ENCODE measurements at regions not wholly inside any gene's neighbourhood (a gene's known extent, or its start where the extent isn't known, plus 50 kb on each side); places are given as distances from the start of the nearest gene placed in this dataset.

- Histone ChIP-seq H3K79me2 (ENCODE audit: low read length) (no peaks in the 10 kb centered on the region), H3K27me3 (replicated peaks; ENCODE audit: insufficient read depth, low read length) (no peaks in the 10 kb centered on the region), H3K4me3 (ENCODE audit: low read length) (no peak overlapping the region), H3K36me3 (replicated peaks; ENCODE audit: insufficient read depth, low read length) (no peaks in the 10 kb centered on the region), H3K9ac (ENCODE audit: low read length) (no peak overlapping the region), H3K27ac (ENCODE audit: low read length) (no peak overlapping the region), H3F3A (ENCODE audit: insufficient read depth, low read length) (no peaks in the 10 kb centered on the region), H3K4me2 (ENCODE audit: low read depth, low read length) (no peak overlapping the region), H3K4me1 (ENCODE audit: low read length) (no peaks in the 10 kb centered on the region), H4K20me1 (ENCODE audit: insufficient read depth, low read length) (no peaks in the 10 kb centered on the region), H3K9me3 (replicated peaks; ENCODE audit: insufficient read depth, low read length) (no peaks in the 10 kb centered on the region), H2AFZ (ENCODE audit: low read length) (no peak overlapping the region), H3K9me2 (replicated peaks; ENCODE audit: insufficient read depth, low read length) (no peaks in the 10 kb centered on the region)
- TF ChIP-seq CTCF (IDR thresholded peaks at IDR 0.05; ENCODE audit: low read length) (no peak), EZH2 (optimal IDR thresholded peaks at IDR 0.05; ENCODE audit: low read depth, low read length) (no peak), EZH2phosphoT487 (IDR thresholded peaks at IDR 0.05; ENCODE audit: low read length) (no peak)
- no peak for DNase-seq
Measured at GRCh38 chr6:85192186-85192585, 257.7 kb upstream of the NT5E start.

- DNase-seq, result no peak
- no peaks in the 10 kb centered on the region for H3K79me2 ChIP-seq (ENCODE audit: low read length)
- H3K4me3 ChIP-seq (ENCODE audit: low read length), result no peak overlapping the region
- H3K4me2 ChIP-seq (ENCODE audit: low read depth, low read length), result no peak overlapping the region
- no peaks in the 10 kb centered on the region for H4K20me1 ChIP-seq (ENCODE audit: insufficient read depth, low read length)
- no peaks in the 10 kb centered on the region for H3K9me2 ChIP-seq (replicated peaks; ENCODE audit: insufficient read depth, low read length)
- no peaks in the 10 kb centered on the region for H3K27me3 ChIP-seq (replicated peaks; ENCODE audit: insufficient read depth, low read length)
- no peak overlapping the region for H3K9ac ChIP-seq (ENCODE audit: low read length)
- no peaks in the 10 kb centered on the region for H3K36me3 ChIP-seq (replicated peaks; ENCODE audit: insufficient read depth, low read length)
- TF ChIP-seq CTCF (IDR thresholded peaks at IDR 0.05; ENCODE audit: low read length) (no peak), EZH2phosphoT487 (IDR thresholded peaks at IDR 0.05; ENCODE audit: low read length) (no peak), EZH2 (optimal IDR thresholded peaks at IDR 0.05; ENCODE audit: low read depth, low read length) (no peak)
- no peaks in the 10 kb centered on the region for H3K4me1 ChIP-seq (ENCODE audit: low read length)
- H3F3A ChIP-seq (ENCODE audit: insufficient read depth, low read length), result no peaks in the 10 kb centered on the region
- H3K27ac ChIP-seq (ENCODE audit: low read length), result no peak overlapping the region
- no peaks in the 10 kb centered on the region for H3K9me3 ChIP-seq (replicated peaks; ENCODE audit: insufficient read depth, low read length)
- H2AFZ ChIP-seq (ENCODE audit: low read length), result no peak overlapping the region
Measured at GRCh38 chr6:85191656-85192055, 258.2 kb upstream of the NT5E start.

GRCh38 chr6:85186546-85187175, 263.2 kb upstream of the NT5E start:
- Histone ChIP-seq H3K79me2 (ENCODE audit: low read length) (no peaks in the 10 kb centered on the region), H3K27ac (ENCODE audit: low read length) (no peak overlapping the region), H3K4me3 (ENCODE audit: low read length) (no peak overlapping the region), H3K4me1 (ENCODE audit: low read length) (no peaks in the 10 kb centered on the region), H3K9me2 (replicated peaks; ENCODE audit: insufficient read depth, low read length) (no peaks in the 10 kb centered on the region), H3K9ac (ENCODE audit: low read length) (no peak overlapping the region), H3K4me2 (ENCODE audit: low read depth, low read length) (no peak overlapping the region), H3F3A (ENCODE audit: insufficient read depth, low read length) (no peaks in the 10 kb centered on the region), H3K36me3 (replicated peaks; ENCODE audit: insufficient read depth, low read length) (no peaks in the 10 kb centered on the region), H3K9me3 (replicated peaks; ENCODE audit: insufficient read depth, low read length) (no peaks in the 10 kb centered on the region), H2AFZ (ENCODE audit: low read length) (no peak overlapping the region), H4K20me1 (ENCODE audit: insufficient read depth, low read length) (no peaks in the 10 kb centered on the region), H3K27me3 (replicated peaks; ENCODE audit: insufficient read depth, low read length) (no peaks in the 10 kb centered on the region)
- DNase-seq, result no peak
- TF ChIP-seq CTCF (IDR thresholded peaks at IDR 0.05; ENCODE audit: low read length), result no peak
- no peak for TF ChIP-seq EZH2phosphoT487 (IDR thresholded peaks at IDR 0.05; ENCODE audit: low read length)
- TF ChIP-seq EZH2 (optimal IDR thresholded peaks at IDR 0.05; ENCODE audit: low read depth, low read length), result no peak
